Panc1 (cell line): ENCODE measurements at regions not wholly inside any gene's neighbourhood (a gene's known extent, or its start where the extent isn't known, plus 50 kb on each side); places are given as distances from the start of the nearest gene placed in this dataset.

Experiments
- ATAC-seq: fragments of 200-7000 bp; cut with Tn5 transposase; 2 replicates; pipeline ENCODE4 v1.9.1; 2020; ENCODE audit warnings: mild to moderate bottlenecking, moderate library complexity
- BruUV-seq: library from RNA; stranded (reverse); fragments of 400-500 nt; replicated peaks from 2 replicates; lab custom pipeline; 2021; lab: Mats Ljungman, UMichigan
- CTCF ChIA-PET: fragments of 300-600 bp; sonication (Branson Sonifier 250); formaldehyde crosslinking; loops from one replicate; lab custom pipeline; 2022; ENCODE audit warnings: antibody characterized with exemption; lab: Charles Lee
- POLR2A ChIA-PET: fragments of 300-600 bp; sonication (Branson Sonifier 250); formaldehyde crosslinking; loops from one replicate; lab custom pipeline; 2022; ENCODE audit warnings: antibody characterized with exemption; lab: Charles Lee
- DNase-seq: peaks from one replicate; pipeline ENCODE4 v3.0.0-alpha.2; 2010; ENCODE audit warnings: low read depth, low spot score
- H3K27ac ChIP-seq: 2 replicates; pipeline ENCODE4 v1.5.1; 2011; ENCODE audit warnings: mild to moderate bottlenecking, low read length, inconsistent platforms
- H3K27me3 ChIP-seq: fragments of 200-500 bp; sonication (Bioruptor generic); 2 replicates; pipeline ENCODE4 v1.6.0; 2014; ENCODE audit warnings: low read length, inconsistent platforms; ENCODE audit not compliant: control insufficient read depth, insufficient read depth
- H3K36me3 ChIP-seq: fragments of 200-500 bp; sonication (Bioruptor generic); 2 replicates; pipeline ENCODE4 v1.5.1; 2014; ENCODE audit warnings: inconsistent platforms, mild to moderate bottlenecking, low read length, moderate library complexity; ENCODE audit not compliant: control insufficient read depth, insufficient read depth
- H3K4me1 ChIP-seq: 2 replicates; pipeline ENCODE4 v1.5.1; 2011; ENCODE audit warnings: inconsistent platforms, mild to moderate bottlenecking, low read length, moderate library complexity; ENCODE audit not compliant: control insufficient read depth, insufficient read depth
- H3K4me3 ChIP-seq, 2 experiments: 2 replicates each; pipeline ENCODE4 v1.5.1; 2011 to 2012; ENCODE audit warnings: low read depth in 2 of 2, low read length in 2 of 2, mild to moderate bottlenecking in 2 of 2, inconsistent platforms in 1 of 2, moderate library complexity in 1 of 2
- H3K9me3 ChIP-seq: fragments of 200-500 bp; sonication (Bioruptor generic); 2 replicates; pipeline ENCODE4 v1.5.1; 2014; ENCODE audit warnings: low read depth, mild to moderate bottlenecking, inconsistent platforms, low read length, moderate library complexity; ENCODE audit not compliant: control insufficient read depth, insufficient read depth
- CTCF ChIP-seq: fragments of 450-650 bp; IDR thresholded peaks from 2 replicates; pipeline ENCODE4 v1.5.1; 2017; ENCODE audit warnings: mild to moderate bottlenecking
- POLR2AphosphoS5 ChIP-seq: IDR thresholded peaks from 2 replicates; pipeline ENCODE4 v1.6.1; 2012; ENCODE audit warnings: mild to moderate bottlenecking, low read depth, low read length, moderate library complexity
- SIN3A ChIP-seq: IDR thresholded peaks from 2 replicates; pipeline ENCODE4 v1.6.1; 2012; ENCODE audit warnings: low read depth, mild to moderate bottlenecking, low read length, moderate library complexity, borderline replicate concordance; ENCODE audit not compliant: insufficient read depth
- TCF7L2 ChIP-seq: IDR thresholded peaks from 2 replicates; pipeline ENCODE4 v1.6.1; 2011; ENCODE audit warnings: mild to moderate bottlenecking, low read depth, low read length, inconsistent platforms
- in situ Hi-C: cut with HindIII; loops from 2 replicates; pipeline ENCODE4 v1.10.0; 2016; ENCODE audit warnings: low sequenced_read_pairs, low pct_unique_long_range_greater_than_20kb
- intact Hi-C: fragments of 100-400 bp; cut with micrococcal nuclease; formaldehyde crosslinking; loops from one replicate; pipeline ENCODE4 v1.10.0; 2022; ENCODE audit not compliant: unreplicated experiment
- TF ChIP-seq, protein P1 (sequence below), 2 experiments: IDR thresholded peaks; 2 replicates each; pipeline ENCODE4 v1.6.1; 2011 to 2012; ENCODE audit warnings: low read depth in 2 of 2, control low read depth in 1 of 2, low read length in 1 of 2, mild to moderate bottlenecking in 1 of 2, moderate library complexity in 1 of 2; ENCODE audit not compliant: insufficient read depth in 1 of 2

GRCh38 chr2:7711167-7711566 lies 794.0 kb downstream of the RNF144A start:
- TF ChIP-seq SIN3A, result no peak
- TF ChIP-seq CTCF, result no peak
- no peak for TF ChIP-seq TCF7L2
- Histone ChIP-seq H3K27me3 (no peaks in the 10 kb centered on the region), H3K9me3 (no peaks in the 10 kb centered on the region), H3K4me3 (no peak overlapping the region), H3K36me3 (no peaks in the 10 kb centered on the region), H3K27ac (no peak overlapping the region), H3K4me1 (no peaks in the 10 kb centered on the region)
- intact Hi-C loops, result no loop called here
- ChIA-PET POLR2A (no interaction called here), CTCF (no interaction called here)
- in situ Hi-C loops, result no loop called here
- ATAC-seq (no peak), DNase-seq (no peak)
- BruUV-seq, result no TSS peak

GRCh38 chr2:7719876-7720275 lies 802.7 kb downstream of the RNF144A start:
- BruUV-seq, result no TSS peak
- ChIA-PET CTCF (no interaction called here), POLR2A (no interaction called here)
- in situ Hi-C loops, result no loop called here
- Histone ChIP-seq H3K4me1 (no peaks in the 10 kb centered on the region), H3K27ac (no peak overlapping the region), H3K9me3 (no peaks in the 10 kb centered on the region), H3K27me3 (no peaks in the 10 kb centered on the region), H3K36me3 (no peaks in the 10 kb centered on the region), H3K4me3 (no peak overlapping the region)
- ATAC-seq, result no peak
- DNase-seq, result no peak
- intact Hi-C loops, result no loop called here
- no peak for TF ChIP-seq POLR2AphosphoS5
- TF ChIP-seq, protein P1, sequence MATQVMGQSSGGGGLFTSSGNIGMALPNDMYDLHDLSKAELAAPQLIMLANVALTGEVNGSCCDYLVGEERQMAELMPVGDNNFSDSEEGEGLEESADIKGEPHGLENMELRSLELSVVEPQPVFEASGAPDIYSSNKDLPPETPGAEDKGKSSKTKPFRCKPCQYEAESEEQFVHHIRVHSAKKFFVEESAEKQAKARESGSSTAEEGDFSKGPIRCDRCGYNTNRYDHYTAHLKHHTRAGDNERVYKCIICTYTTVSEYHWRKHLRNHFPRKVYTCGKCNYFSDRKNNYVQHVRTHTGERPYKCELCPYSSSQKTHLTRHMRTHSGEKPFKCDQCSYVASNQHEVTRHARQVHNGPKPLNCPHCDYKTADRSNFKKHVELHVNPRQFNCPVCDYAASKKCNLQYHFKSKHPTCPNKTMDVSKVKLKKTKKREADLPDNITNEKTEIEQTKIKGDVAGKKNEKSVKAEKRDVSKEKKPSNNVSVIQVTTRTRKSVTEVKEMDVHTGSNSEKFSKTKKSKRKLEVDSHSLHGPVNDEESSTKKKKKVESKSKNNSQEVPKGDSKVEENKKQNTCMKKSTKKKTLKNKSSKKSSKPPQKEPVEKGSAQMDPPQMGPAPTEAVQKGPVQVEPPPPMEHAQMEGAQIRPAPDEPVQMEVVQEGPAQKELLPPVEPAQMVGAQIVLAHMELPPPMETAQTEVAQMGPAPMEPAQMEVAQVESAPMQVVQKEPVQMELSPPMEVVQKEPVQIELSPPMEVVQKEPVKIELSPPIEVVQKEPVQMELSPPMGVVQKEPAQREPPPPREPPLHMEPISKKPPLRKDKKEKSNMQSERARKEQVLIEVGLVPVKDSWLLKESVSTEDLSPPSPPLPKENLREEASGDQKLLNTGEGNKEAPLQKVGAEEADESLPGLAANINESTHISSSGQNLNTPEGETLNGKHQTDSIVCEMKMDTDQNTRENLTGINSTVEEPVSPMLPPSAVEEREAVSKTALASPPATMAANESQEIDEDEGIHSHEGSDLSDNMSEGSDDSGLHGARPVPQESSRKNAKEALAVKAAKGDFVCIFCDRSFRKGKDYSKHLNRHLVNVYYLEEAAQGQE (IDR thresholded peaks at IDR 0.05; ENCODE audit: insufficient read depth in 1 of 2, low read depth in 2 of 2, low read length in 1 of 2), result no peak
- TF ChIP-seq SIN3A, result no peak
- TF ChIP-seq CTCF, result no peak
- no peak for TF ChIP-seq TCF7L2
